ENCODE measurements at regions not wholly inside any gene's neighbourhood (a gene's known extent, or its start where the extent isn't known, plus 50 kb on each side); places are given as distances from the start of the nearest gene placed in this dataset.

DNA sequence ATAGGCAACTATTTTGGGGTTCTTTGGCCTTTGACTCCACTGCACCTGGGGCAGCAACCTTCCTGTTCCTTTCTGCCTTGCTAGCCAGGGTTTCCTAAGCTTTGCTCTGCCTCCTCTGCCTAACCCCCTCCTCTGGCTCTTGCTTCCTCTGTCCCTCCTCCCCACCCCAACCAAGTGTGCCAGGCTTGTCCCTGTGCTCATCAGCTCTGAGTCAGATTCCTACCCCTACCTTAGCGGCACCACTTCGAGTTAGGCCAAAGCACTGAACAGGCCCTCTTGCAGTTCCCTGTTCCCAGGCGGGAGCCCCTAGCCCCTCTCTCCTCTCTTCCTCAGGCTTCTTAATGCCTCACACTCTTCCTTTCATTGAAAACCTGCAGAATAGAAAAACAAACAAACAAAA lies 74.8 kb upstream of the HAO2 start:
- no peak for TF ChIP-seq CTCF (IDR thresholded peaks at IDR 0.05)
- TF ChIP-seq POLR2AphosphoS5 (IDR thresholded peaks at IDR 0.05), result no peak
- no peak for TF ChIP-seq EP300 (IDR thresholded peaks at IDR 0.05)
- TF ChIP-seq POLR2A (IDR thresholded peaks at IDR 0.05), result no peak
